ENCODE measurements at regions not wholly inside any gene's neighbourhood (a gene's known extent, or its start where the extent isn't known, plus 50 kb on each side); places are given as distances from the start of the nearest gene placed in this dataset.
A peak's percentile ranks its signal among the peaks of the same experiment; 100 is the strongest.

DNA sequence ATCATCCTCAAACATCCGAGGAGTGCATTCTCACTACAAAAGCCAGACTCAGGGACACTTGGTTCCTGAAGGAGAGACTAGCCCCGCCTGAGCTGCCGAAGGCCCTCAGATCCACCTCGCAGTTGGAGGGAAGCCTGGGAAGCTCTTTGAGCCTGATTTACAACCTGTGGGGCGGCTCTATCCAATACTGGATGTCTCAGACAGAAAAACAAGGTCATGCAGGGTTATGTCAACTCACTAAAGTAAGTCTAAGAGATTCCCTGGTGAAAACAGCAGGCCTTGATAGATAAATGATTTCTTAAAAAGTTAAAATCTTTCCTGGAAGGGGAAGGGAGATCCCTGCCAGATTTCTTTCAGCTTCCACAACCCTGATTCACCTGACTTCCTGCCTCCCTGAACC, 284.3 kb downstream of the CYP26B1 start:
- H3K4me3 Mint-ChIP-seq, result no peak overlapping the region
- peaks cover 16% of the 10 kb centered on the region for H3K4me1 Mint-ChIP-seq
- no peaks in the 10 kb centered on the region for H3K9me3 Mint-ChIP-seq
- H3K27me3 Mint-ChIP-seq (ENCODE audit: low read depth), result no peaks in the 10 kb centered on the region
- DNase-seq (ENCODE audit: low spot score in 2 of 2, unreplicated experiment in 2 of 2), result no peak
- H3K27ac Mint-ChIP-seq, result peak overlapping the region; percentile 41
- TF ChIP-seq, protein P1, sequence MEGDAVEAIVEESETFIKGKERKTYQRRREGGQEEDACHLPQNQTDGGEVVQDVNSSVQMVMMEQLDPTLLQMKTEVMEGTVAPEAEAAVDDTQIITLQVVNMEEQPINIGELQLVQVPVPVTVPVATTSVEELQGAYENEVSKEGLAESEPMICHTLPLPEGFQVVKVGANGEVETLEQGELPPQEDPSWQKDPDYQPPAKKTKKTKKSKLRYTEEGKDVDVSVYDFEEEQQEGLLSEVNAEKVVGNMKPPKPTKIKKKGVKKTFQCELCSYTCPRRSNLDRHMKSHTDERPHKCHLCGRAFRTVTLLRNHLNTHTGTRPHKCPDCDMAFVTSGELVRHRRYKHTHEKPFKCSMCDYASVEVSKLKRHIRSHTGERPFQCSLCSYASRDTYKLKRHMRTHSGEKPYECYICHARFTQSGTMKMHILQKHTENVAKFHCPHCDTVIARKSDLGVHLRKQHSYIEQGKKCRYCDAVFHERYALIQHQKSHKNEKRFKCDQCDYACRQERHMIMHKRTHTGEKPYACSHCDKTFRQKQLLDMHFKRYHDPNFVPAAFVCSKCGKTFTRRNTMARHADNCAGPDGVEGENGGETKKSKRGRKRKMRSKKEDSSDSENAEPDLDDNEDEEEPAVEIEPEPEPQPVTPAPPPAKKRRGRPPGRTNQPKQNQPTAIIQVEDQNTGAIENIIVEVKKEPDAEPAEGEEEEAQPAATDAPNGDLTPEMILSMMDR (IDR thresholded peaks at IDR 0.05; ENCODE audit: unreplicated experiment), result no peak
- no peaks in the 10 kb centered on the region for H3K36me3 Mint-ChIP-seq

DNA sequence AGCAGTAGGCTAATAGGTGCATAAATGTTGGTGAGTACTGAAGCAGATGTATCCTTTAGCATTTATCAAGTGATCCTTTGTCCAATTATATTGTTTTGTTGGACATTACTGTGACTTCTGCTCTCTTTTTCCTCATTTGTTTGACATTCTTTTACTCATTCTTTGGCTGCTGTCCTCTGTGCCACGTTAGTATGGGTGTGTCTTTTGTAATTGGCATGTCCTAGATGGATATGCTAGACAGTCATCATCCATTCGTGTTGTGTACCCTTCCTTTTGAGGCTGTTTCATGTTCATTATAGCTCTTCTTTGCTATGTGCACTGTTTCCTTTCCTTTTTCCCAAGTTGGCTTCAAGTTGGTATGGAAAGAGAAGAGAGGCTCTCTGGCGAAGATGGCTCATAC, 284.7 kb downstream of the CYP26B1 start:
- no peak overlapping the region for H3K4me3 Mint-ChIP-seq
- TF ChIP-seq, protein P1 (IDR thresholded peaks at IDR 0.05; ENCODE audit: unreplicated experiment), result no peak
- no peak for DNase-seq (ENCODE audit: low spot score in 2 of 2, unreplicated experiment in 2 of 2)
- H3K27me3 Mint-ChIP-seq (ENCODE audit: low read depth), result no peaks in the 10 kb centered on the region
- H3K4me1 Mint-ChIP-seq, result peaks cover 18% of the 10 kb centered on the region
- no peaks in the 10 kb centered on the region for H3K9me3 Mint-ChIP-seq
- H3K36me3 Mint-ChIP-seq, result no peaks in the 10 kb centered on the region
- peak overlapping the region; percentile 41 for H3K27ac Mint-ChIP-seq

DNA sequence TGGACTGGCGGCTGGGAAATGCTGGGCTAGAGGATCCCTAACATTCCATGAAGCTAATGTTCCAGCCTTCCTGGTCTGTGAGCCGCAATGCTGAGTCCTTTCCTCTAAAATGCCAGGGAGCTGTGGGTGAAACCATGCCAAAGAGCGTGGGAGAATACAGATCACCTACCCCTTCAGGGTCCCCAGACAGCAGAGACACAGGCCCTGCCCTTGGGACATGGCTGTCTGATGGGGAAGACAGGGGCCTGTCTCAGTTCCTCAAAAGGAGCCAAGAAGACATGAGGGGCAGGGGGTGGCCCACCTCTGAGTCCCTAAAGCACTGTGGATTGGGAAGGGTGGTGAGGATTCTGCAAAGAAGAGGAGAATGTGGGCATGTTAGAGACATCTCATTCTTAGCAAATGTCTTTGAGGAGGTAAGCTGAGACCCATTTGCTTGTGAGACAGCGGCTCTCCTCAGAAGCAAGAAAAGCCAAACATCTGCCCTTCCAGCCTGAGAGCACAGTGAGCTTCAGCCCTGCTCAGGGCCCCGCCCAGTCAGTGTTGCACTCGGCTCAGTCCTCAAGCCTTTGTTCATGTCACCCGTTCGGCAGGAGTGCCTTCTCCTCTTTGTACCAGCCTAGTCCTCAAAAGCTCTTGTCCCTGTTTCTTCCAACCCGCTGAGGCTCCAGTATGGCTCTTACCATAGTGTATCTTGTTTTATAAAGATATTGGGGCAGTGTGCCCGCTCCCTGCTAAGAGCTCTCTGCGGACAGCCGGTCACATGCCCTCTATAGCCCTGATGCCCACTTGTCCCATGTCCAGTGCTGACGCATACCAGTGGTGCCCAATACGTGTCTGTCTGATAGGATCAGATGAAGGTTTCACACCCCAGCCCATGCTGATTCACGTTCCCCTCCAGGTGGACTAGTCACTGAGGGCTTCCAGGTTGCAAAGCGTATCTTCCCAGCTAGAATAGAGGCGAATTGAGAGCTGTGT, 286.2 kb downstream of the CYP26B1 start:
- TF ChIP-seq, protein P1 (IDR thresholded peaks at IDR 0.05; ENCODE audit: unreplicated experiment), result no peak
- no peak for DNase-seq (ENCODE audit: low spot score in 2 of 2, unreplicated experiment in 2 of 2)
- no peak overlapping the region for H3K4me3 Mint-ChIP-seq
- H3K4me1 Mint-ChIP-seq, result peaks cover 18% of the 10 kb centered on the region
- H3K27ac Mint-ChIP-seq, result no peak overlapping the region
- no peaks in the 10 kb centered on the region for H3K36me3 Mint-ChIP-seq
- H3K9me3 Mint-ChIP-seq, result no peaks in the 10 kb centered on the region
- H3K27me3 Mint-ChIP-seq (ENCODE audit: low read depth), result no peaks in the 10 kb centered on the region

DNA sequence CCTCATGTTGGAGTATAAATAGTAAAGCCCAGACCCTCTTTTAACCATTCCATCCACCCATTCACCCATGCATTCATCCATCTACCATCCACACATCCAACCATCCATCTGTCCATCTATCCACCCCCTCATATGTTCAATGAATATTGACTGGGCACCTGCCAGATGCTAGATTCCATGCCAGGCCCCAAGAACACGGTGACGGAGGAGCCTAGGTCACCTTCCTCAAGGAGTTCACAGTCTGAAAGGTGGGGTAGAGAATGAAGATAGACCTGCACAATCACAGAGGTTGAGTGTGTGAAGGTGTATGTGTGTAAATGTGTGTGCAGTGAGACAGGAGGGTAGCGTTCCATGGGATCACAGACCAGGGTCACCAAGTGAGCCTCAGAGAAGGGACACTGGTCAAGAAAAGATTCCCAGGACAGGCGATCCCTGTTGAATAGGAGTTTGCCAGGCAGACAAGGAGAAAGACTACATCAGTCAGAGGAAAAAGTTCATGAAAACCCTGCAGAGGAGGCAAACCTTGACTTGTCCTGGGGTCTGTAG, 287.2 kb downstream of the CYP26B1 start:
- Mint-ChIP-seq H3K27ac (no peak overlapping the region), H3K36me3 (no peaks in the 10 kb centered on the region), H3K9me3 (peaks cover 6% of the 10 kb centered on the region), H3K4me1 (peaks cover 18% of the 10 kb centered on the region), H3K4me3 (no peak overlapping the region), H3K27me3 (ENCODE audit: low read depth) (no peaks in the 10 kb centered on the region)
- DNase-seq (ENCODE audit: low spot score in 2 of 2, unreplicated experiment in 2 of 2), result no peak
- TF ChIP-seq, protein P1 (IDR thresholded peaks at IDR 0.05; ENCODE audit: unreplicated experiment), result no peak

DNA sequence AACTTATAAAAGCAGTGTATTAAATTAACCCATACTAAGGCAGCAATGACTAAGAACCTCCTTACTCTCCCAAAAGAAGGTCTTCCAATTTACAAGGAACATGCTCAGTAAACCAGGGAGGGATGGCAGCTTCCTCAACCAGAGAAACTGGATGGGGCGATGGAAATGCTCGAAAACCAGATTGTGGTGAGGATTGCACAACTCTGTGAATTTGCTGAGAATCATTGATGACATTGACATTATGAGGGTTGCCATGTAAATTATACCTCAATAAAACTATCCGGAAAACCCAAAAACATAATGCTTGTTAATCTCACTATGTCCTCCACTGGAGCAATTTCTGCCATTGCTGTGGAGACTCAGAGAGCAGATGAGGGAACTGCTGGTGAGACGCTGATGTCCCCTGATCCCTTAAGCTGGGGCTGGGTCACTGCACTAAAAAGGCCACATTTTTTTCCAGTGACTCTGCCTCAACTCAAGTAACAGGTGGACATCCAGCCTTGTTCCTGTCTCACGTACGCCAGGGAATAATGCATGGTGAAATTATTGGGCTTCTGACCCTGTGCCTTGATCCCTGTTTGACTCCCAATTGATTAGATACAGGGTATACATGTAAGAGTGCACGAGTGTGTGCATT, 288.3 kb downstream of the CYP26B1 start:
- DNase-seq (ENCODE audit: low spot score in 2 of 2, unreplicated experiment in 2 of 2), result no peak
- TF ChIP-seq, protein P1 (IDR thresholded peaks at IDR 0.05; ENCODE audit: unreplicated experiment), result no peak
- H3K27ac Mint-ChIP-seq, result no peak overlapping the region
- H3K4me1 Mint-ChIP-seq, result peaks cover 16% of the 10 kb centered on the region
- peaks cover 12% of the 10 kb centered on the region for H3K9me3 Mint-ChIP-seq
- no peak overlapping the region for H3K4me3 Mint-ChIP-seq
- no peaks in the 10 kb centered on the region for H3K36me3 Mint-ChIP-seq
- H3K27me3 Mint-ChIP-seq (ENCODE audit: low read depth), result no peaks in the 10 kb centered on the region

Measured in mesothelial cell of epicardium (in vitro differentiated cells).